ENCODE measurements at regions not wholly inside any gene's neighbourhood (a gene's known extent, or its start where the extent isn't known, plus 50 kb on each side); places are given as distances from the start of the nearest gene placed in this dataset.

GRCh38 chr19:29326849-29327840 is 114.2 kb upstream of the UQCRFS1 start:
- no peak for DNase-seq
- WGBS, 2 donors, result 40 to 50% methylated on average over 12 to 14 of the region's 14 CpGs
- no peaks in the 10 kb centered on the region for H3K27me3 ChIP-seq
- ATAC-seq (ENCODE audit: low FRiP score in 2 of 2), result peak in 1 of 2 donors; percentile 11
- no peak overlapping the region for H3K27ac ChIP-seq
- no peaks in the 10 kb centered on the region for H3K36me3 ChIP-seq
- no peaks in the 10 kb centered on the region for H3K9me3 ChIP-seq
- TF ChIP-seq CTCF (IDR thresholded peaks at IDR 0.05) (no peak), EP300 (IDR thresholded peaks at IDR 0.05) (no peak), POLR2AphosphoS5 (IDR thresholded peaks at IDR 0.05) (no peak), POLR2A (IDR thresholded peaks at IDR 0.05) (no peak)
- no peak overlapping the region for H3K4me3 ChIP-seq
- no peaks in the 10 kb centered on the region for H3K4me1 ChIP-seq

- ATAC-seq (ENCODE audit: low FRiP score in 2 of 2), result no peak
- TF ChIP-seq EP300 (IDR thresholded peaks at IDR 0.05), result no peak
- no peak for TF ChIP-seq CTCF (IDR thresholded peaks at IDR 0.05)
- no peak for TF ChIP-seq POLR2A (IDR thresholded peaks at IDR 0.05)
- no peak for TF ChIP-seq POLR2AphosphoS5 (IDR thresholded peaks at IDR 0.05)
- whole genome bisulfite sequencing, 2 donors, result 38 to 61% methylated on average over 2 of the region's 2 CpGs
- H3K4me1 ChIP-seq, result no peaks in the 10 kb centered on the region
- H3K27me3 ChIP-seq, result no peaks in the 10 kb centered on the region
- no peak overlapping the region for H3K27ac ChIP-seq
- DNase-seq, result no peak
- H3K36me3 ChIP-seq, result no peaks in the 10 kb centered on the region
- no peak overlapping the region for H3K4me3 ChIP-seq
- H3K9me3 ChIP-seq, result no peaks in the 10 kb centered on the region
These were observed 115.6 kb upstream of the UQCRFS1 start for GRCh38 chr19:29328586-29328985.

GRCh38 chr19:29329460-29330134 is 116.6 kb upstream of the UQCRFS1 start:
- no peaks in the 10 kb centered on the region for H3K9me3 ChIP-seq
- H3K27me3 ChIP-seq, result no peaks in the 10 kb centered on the region
- DNase-seq, result no peak
- no peak overlapping the region for H3K27ac ChIP-seq
- ATAC-seq (ENCODE audit: low FRiP score in 2 of 2), result no peak
- no peak for TF ChIP-seq CTCF (IDR thresholded peaks at IDR 0.05)
- TF ChIP-seq POLR2A (IDR thresholded peaks at IDR 0.05), result no peak
- TF ChIP-seq POLR2AphosphoS5 (IDR thresholded peaks at IDR 0.05), result no peak
- no peak for TF ChIP-seq EP300 (IDR thresholded peaks at IDR 0.05)
- WGBS, 2 donors, result 66 to 69% methylated on average over 5 of the region's 5 CpGs
- no peak overlapping the region for H3K4me3 ChIP-seq
- no peaks in the 10 kb centered on the region for H3K4me1 ChIP-seq
- no peaks in the 10 kb centered on the region for H3K36me3 ChIP-seq

GRCh38 chr19:29336425-29336824 is 123.5 kb upstream of the UQCRFS1 start:
- TF ChIP-seq CTCF (IDR thresholded peaks at IDR 0.05) (no peak), EP300 (IDR thresholded peaks at IDR 0.05) (no peak), POLR2AphosphoS5 (IDR thresholded peaks at IDR 0.05) (no peak), POLR2A (IDR thresholded peaks at IDR 0.05) (no peak)
- no peak for ATAC-seq (ENCODE audit: low FRiP score in 2 of 2)
- H3K36me3 ChIP-seq, result no peaks in the 10 kb centered on the region
- H3K27ac ChIP-seq, result no peak overlapping the region
- H3K4me1 ChIP-seq, result no peaks in the 10 kb centered on the region
- 68 to 71% methylated on average over 5 of the region's 5 CpGs for WGBS, 2 donors
- no peak overlapping the region for H3K4me3 ChIP-seq
- no peaks in the 10 kb centered on the region for H3K27me3 ChIP-seq
- DNase-seq, result no peak
- H3K9me3 ChIP-seq, result peaks cover 0 to 9% (median 0%) of the 10 kb centered on the region in 4 donors
